Spleen (tissue), 11 donors: ENCODE measurements at regions not wholly inside any gene's neighbourhood (a gene's known extent, or its start where the extent isn't known, plus 50 kb on each side); places are given as distances from the start of the nearest gene placed in this dataset.

ENCODE experiments used
- DNase-seq: peaks from one replicate; pipeline ENCODE4 v3.0.0-alpha.2; 2020
- H3K27ac ChIP-seq, 8 donors: fragments of 200-600 bp; sonication (generic) in 7 of 8; 1 replicate in 4 of 8; 2 replicates in 4 of 8; pipeline versions ENCODE4 v1.5.0 to v1.8.0; 2016 to 2021; ENCODE audit warnings: inconsistent platforms in 4 of 8, mild to moderate bottlenecking in 4 of 8, moderate library complexity in 1 of 8
- H3K27me3 ChIP-seq, 7 donors: fragments of 200-600 bp; sonication (generic) in 6 of 7; replicated peaks in 1 of 7; 1 replicate in 4 of 7; 2 replicates in 3 of 7; pipeline versions ENCODE4 v1.5.0 to v1.8.0; 2016 to 2021; ENCODE audit warnings: inconsistent platforms in 3 of 7, mild to moderate bottlenecking in 1 of 7
- H3K36me3 ChIP-seq, 6 donors: fragments of 200-600 bp; sonication (generic) in 5 of 6; 1 replicate in 4 of 6; 2 replicates in 2 of 6; pipeline versions ENCODE4 v1.5.0 to v1.8.0; 2016 to 2021; ENCODE audit warnings: inconsistent platforms in 2 of 6
- H3K4me1 ChIP-seq, 6 donors: fragments of 200-600 bp; sonication (generic) in 5 of 6; 1 replicate in 3 of 6; 2 replicates in 3 of 6; pipeline versions ENCODE4 v1.5.0 to v1.8.0; 2016 to 2021; ENCODE audit warnings: inconsistent platforms in 3 of 6
- H3K4me3 ChIP-seq, 8 donors: fragments of 200-600 bp; sonication (generic) in 7 of 8; 1 replicate in 4 of 8; 2 replicates in 4 of 8; pipeline versions ENCODE4 v1.5.0 to v1.8.0; 2016 to 2021; ENCODE audit warnings: inconsistent platforms in 4 of 8, mild to moderate bottlenecking in 4 of 8, moderate library complexity in 2 of 8
- H3K9me3 ChIP-seq, 8 donors: fragments of 200-600 bp; sonication (generic) in 7 of 8; 1 replicate in 4 of 8; 2 replicates in 4 of 8; pipeline versions ENCODE4 v1.5.0 to v1.8.0; 2016 to 2021; ENCODE audit warnings: inconsistent platforms in 4 of 8
- POLR2A ChIP-seq, 3 donors: fragments of 450-650 bp; IDR thresholded peaks; one replicate each; pipeline ENCODE4 v1.5.1; 2017; ENCODE audit warnings: antibody characterized with exemption in 3 of 3, mild to moderate bottlenecking in 1 of 3
- POLR2AphosphoS5 ChIP-seq, 3 donors: sonication (generic); formaldehyde crosslinking; IDR thresholded peaks; one replicate each; pipeline ENCODE4 v1.5.1; 2017; ENCODE audit warnings: antibody characterized with exemption in 3 of 3
- WGBS, 5 donors: extraction: QIAGEN DNeasy Blood & Tissue Kit in 3 of 5; methylation state at CpG; one replicate each; pipeline versions ENCODE4 v1.1.5 to v1.1.7; 2013 to 2018; 5-methylcytosine and 5-hydroxymethylcytosine counted together
- intact Hi-C: fragments of 100-400 bp; cut with DNase I; formaldehyde crosslinking; loops from one replicate; pipeline ENCODE4 v1.15.0; 2023; ENCODE audit warnings: low total_unique reads
- TF ChIP-seq, protein P1 (sequence below), 11 experiments: fragments of 200-600 bp in 7 of 11; fragments of 450-650 bp in 4 of 11; sonication (generic) in 4 of 11; IDR thresholded peaks in 8 of 11; conservative IDR thresholded peaks in 3 of 11; 1 replicate in 7 of 11; 2 replicates in 4 of 11; pipeline versions ENCODE4 v1.4.0 to v1.8.0; 2016 to 2021; ENCODE audit warnings: antibody characterized with exemption in 11 of 11, inconsistent platforms in 4 of 11, mild to moderate bottlenecking in 1 of 11
- donor health status: healthy with polysubstance abuse.
- donor health status: DM: no; HTN: no; CAD: no; lungs with moderate emphysema.
- donor health status: DM: no; HTN: no; CAD: no.
- donor health status: Bipolar disorder and iron deficiency.
- donor health status: healthy.
- donor health status: DM: no; HTN: no; CAD: no.
- donor health status: DM: yes; HTN: yes; CAD: no.

DNA sequence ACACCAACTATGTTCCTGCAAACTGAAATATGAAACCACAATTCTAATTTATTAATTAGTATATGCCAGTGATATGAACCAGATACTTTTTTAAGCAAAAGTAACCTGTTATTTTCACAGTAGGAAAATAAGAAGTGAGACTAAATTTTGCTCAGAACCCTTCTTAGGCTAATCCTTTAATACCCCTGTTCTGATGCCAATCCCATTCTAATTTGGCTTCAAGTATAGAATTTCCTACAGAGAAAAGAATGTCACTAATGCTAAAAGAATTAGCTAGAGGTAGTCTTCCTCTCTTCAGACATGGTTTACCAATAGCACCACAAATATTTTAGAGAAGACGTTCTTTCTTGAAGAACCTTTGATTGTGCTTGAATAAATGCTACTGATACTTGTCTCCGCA lies 758.4 kb downstream of the FLRT2 start:
- 88 to 96% (median 93%) methylated on average over 2 of the region's 2 CpGs for WGBS, 5 donors
- H3K27me3 ChIP-seq = no peaks in the 10 kb centered on the region
- H3K36me3 ChIP-seq = no peaks in the 10 kb centered on the region
- no peak for DNase-seq
- no peak overlapping the region for H3K4me3 ChIP-seq
- TF ChIP-seq POLR2A (IDR thresholded peaks at IDR 0.05) (no peak), POLR2AphosphoS5 (IDR thresholded peaks at IDR 0.05) (no peak)
- TF ChIP-seq, protein P1, sequence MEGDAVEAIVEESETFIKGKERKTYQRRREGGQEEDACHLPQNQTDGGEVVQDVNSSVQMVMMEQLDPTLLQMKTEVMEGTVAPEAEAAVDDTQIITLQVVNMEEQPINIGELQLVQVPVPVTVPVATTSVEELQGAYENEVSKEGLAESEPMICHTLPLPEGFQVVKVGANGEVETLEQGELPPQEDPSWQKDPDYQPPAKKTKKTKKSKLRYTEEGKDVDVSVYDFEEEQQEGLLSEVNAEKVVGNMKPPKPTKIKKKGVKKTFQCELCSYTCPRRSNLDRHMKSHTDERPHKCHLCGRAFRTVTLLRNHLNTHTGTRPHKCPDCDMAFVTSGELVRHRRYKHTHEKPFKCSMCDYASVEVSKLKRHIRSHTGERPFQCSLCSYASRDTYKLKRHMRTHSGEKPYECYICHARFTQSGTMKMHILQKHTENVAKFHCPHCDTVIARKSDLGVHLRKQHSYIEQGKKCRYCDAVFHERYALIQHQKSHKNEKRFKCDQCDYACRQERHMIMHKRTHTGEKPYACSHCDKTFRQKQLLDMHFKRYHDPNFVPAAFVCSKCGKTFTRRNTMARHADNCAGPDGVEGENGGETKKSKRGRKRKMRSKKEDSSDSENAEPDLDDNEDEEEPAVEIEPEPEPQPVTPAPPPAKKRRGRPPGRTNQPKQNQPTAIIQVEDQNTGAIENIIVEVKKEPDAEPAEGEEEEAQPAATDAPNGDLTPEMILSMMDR (IDR thresholded peaks at IDR 0.05 in 8 of 11, conservative IDR thresholded peaks at IDR 0.05 in 3 of 11) = no peak
- H3K9me3 ChIP-seq = no peaks in the 10 kb centered on the region
- H3K4me1 ChIP-seq = no peaks in the 10 kb centered on the region
- no peak overlapping the region for H3K27ac ChIP-seq
- intact Hi-C loops = no loop called here

DNA sequence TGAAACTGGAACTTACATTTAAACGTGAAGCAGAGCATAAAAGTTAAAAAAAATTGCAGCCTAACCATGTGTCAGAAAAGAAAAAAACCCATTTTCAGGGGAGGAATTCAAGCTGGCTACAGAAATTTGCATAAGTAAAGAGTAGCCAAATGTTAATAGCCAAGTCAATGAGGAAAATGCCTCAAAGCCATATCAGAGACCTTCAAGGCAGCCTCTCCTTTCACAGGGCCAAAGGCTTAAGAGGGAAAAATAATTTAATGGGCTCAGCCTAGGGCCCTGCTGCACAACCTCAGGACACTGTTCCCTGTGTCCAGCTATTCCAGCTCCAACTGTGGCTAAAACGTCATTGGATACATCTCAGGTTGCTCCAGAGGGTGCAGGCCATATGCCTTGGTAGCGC lies 749.5 kb downstream of the FLRT2 start:
- TF ChIP-seq POLR2A (IDR thresholded peaks at IDR 0.05) (no peak), POLR2AphosphoS5 (IDR thresholded peaks at IDR 0.05) (no peak)
- TF ChIP-seq, protein P1 (IDR thresholded peaks at IDR 0.05 in 8 of 11, conservative IDR thresholded peaks at IDR 0.05 in 3 of 11) = no peak

DNA sequence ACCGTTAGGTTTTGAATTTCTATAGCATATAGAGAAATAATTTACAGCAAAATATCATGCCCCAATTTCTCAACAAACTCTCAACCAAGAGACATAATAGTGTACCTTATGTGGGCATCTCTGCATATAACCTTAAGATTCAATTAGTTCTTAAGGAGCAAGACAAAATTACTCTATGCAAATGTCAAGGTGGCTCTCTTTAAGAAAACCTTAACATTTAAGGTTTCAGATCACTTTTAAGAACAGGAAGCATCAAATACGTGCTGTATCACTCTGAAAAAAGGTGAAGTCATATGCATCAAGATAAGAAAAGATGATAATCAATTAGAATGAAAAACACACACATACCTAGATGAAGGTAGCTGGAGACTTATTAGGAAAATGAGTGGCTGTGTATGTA lies 728.0 kb downstream of the FLRT2 start:
- 53 to 64% (median 62%) methylated on average over 2 of the region's 2 CpGs for WGBS, 5 donors
- intact Hi-C loops = no loop called here
- no peaks in the 10 kb centered on the region for H3K36me3 ChIP-seq
- H3K27ac ChIP-seq = no peak overlapping the region
- no peaks in the 10 kb centered on the region for H3K9me3 ChIP-seq
- DNase-seq = no peak
- no peak for TF ChIP-seq POLR2AphosphoS5 (IDR thresholded peaks at IDR 0.05)
- TF ChIP-seq, protein P1 (IDR thresholded peaks at IDR 0.05 in 8 of 11, conservative IDR thresholded peaks at IDR 0.05 in 3 of 11) = no peak
- TF ChIP-seq POLR2A (IDR thresholded peaks at IDR 0.05) = no peak
- H3K27me3 ChIP-seq = no peaks in the 10 kb centered on the region
- H3K4me1 ChIP-seq = no peaks in the 10 kb centered on the region
- H3K4me3 ChIP-seq = no peak overlapping the region

More for the DNA sequence above, 749.5 kb downstream of the FLRT2 start:
- 65 to 81% (median 67%) methylated on average over 3 of the region's 3 CpGs for WGBS, 5 donors
- no peak overlapping the region for H3K27ac ChIP-seq
- no peak for DNase-seq
- H3K4me3 ChIP-seq = no peak overlapping the region
- peaks cover 0 to 24% (median 8%) of the 10 kb centered on the region in 8 donors for H3K9me3 ChIP-seq
- no peaks in the 10 kb centered on the region for H3K27me3 ChIP-seq
- intact Hi-C loops = no loop called here
- no peaks in the 10 kb centered on the region for H3K4me1 ChIP-seq
- H3K36me3 ChIP-seq = no peaks in the 10 kb centered on the region

DNA sequence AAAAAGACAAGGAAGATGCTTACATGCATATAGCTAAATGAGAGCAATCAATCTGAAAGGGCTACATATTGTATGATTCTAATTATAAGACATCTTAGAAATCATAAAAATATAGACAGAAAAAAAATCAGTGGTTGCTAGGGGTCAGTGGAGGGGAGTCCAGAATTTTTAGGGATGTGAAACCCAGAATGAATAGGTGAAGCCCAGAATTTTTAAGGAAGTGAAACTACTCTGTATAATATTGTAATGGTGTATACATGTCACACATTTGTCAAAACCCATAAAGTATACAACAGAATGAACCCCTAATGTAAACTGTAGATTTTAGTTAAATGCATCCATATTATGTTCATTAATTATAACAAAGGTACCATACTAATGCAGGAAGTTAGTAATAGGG lies 713.2 kb downstream of the FLRT2 start:
- no peaks in the 10 kb centered on the region for H3K4me1 ChIP-seq
- no peak overlapping the region for H3K27ac ChIP-seq
- H3K9me3 ChIP-seq = no peaks in the 10 kb centered on the region
- H3K27me3 ChIP-seq = no peaks in the 10 kb centered on the region
- intact Hi-C loops = no loop called here
- TF ChIP-seq POLR2A (IDR thresholded peaks at IDR 0.05) (no peak), POLR2AphosphoS5 (IDR thresholded peaks at IDR 0.05) (no peak)
- TF ChIP-seq, protein P1 (IDR thresholded peaks at IDR 0.05 in 8 of 11, conservative IDR thresholded peaks at IDR 0.05 in 3 of 11) = no peak
- DNase-seq = no peak
- H3K4me3 ChIP-seq = no peak overlapping the region
- H3K36me3 ChIP-seq = no peaks in the 10 kb centered on the region
